HG03378 (cell line): ENCODE measurements at regions not wholly inside any gene's neighbourhood (a gene's known extent, or its start where the extent isn't known, plus 50 kb on each side); places are given as distances from the start of the nearest gene placed in this dataset.

Experiments
- ATAC-seq: cut with Tn5 transposase; IDR thresholded peaks from one replicate; pipeline ENCODE4 v1.9.1; 2021; ENCODE audit warnings: mild to moderate bottlenecking, moderate library complexity; ENCODE audit not compliant: unreplicated experiment

DNA sequence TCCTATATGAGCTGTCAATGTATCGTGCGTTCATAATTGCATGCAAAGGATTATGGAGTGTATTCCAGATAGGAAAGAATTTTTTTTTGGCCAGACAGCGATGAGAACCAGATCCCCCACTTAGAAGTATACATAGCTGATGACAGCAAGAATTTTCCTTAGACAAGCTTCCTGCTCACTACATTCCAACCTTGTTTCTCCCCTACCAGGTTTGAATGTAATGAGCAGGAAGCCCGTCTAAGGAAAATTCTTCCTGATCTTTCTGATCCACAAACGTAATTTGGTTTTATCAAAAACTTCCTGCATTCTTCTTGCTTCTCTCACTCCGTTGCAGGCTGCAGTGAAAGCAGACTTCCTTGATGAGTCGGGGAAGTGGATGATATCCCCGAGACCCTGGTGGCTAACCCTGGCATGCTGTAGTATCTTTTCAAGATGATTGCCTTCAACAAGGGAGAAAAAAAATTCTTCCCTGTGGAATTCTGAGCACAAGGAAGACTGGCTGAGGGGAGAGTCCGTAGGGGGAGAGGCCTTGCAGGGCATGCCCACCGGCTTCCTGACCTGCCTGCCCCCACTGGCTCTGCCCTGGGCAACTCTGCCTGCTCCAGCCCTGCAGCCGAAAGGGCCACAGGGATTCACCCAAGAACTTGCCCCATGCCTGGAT, 243.1 kb downstream of the TLE3 start:
- no peak for ATAC-seq

DNA sequence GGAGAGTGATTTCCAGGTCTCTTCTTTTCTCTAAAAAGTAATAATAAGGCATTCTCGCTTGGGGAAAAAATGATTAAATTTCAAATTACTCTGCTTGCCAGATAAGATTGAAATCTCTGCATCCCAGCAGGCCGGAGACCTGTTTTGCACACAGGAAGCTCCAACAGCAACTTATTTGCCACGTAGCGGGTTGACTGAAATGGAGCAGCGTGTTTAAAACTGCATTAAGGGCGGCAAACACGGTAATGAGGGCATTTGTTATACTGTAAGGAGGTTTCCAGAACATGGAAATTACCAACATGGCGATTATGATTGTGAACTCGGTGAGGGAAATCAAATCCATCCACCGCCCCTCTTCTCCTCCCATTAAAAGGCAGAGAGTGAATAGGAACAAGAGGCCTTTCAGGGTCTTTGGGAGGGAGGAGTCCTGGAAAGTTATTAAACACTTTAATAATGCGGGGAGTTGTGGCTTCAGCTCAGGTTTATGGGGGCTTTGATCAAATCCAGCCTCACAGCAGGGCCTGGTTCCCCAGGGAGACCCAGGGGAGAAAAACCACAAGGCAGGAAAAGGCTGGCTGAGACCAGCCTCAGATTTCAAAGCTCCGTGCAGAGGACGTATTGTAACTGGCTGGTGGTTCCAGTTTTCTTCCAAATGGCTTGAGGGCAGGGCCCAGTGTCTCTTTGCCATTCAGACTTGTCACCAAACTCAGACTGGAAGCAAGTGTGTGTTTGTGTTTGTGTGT, 242.3 kb downstream of the TLE3 start:
- ATAC-seq, result no peak

- no peak for ATAC-seq
These were observed 240.5 kb downstream of the TLE3 start for GRCh38 chr15:69857250-69857649.

DNA sequence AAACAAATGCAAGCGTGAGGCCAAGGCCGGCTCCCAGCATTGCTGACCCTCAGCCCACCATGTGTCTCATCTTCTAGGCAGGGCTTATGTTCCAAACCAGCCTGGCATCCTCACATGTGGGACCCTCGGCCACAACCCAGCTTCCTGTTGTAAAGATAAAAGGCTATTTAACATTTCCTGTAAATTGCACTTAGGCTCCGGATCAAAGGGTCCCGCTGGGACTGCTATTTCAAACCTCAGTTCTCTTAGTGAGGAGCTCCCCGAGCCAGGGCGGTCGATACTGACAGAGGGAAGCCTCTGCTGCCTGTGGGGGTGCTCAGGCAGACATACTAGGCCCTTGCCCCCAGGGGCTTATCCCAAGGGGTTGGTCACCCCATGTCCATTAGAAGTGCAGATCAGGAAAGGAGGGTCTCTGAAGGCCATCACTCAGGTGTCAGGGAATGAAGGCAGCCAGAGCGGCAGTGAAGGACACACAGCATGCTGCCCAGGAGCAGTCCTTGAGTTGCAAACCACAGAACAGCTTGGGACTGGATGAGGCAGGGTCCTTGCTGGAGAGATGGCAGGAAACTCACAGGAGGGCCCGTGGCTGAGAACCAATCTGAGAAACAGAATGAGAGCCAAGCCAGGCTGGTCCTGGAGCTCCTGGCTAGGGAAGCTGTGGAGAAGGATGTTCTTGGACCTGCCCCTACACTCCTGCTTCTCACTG, 239.9 kb downstream of the TLE3 start:
- no peak for ATAC-seq

DNA sequence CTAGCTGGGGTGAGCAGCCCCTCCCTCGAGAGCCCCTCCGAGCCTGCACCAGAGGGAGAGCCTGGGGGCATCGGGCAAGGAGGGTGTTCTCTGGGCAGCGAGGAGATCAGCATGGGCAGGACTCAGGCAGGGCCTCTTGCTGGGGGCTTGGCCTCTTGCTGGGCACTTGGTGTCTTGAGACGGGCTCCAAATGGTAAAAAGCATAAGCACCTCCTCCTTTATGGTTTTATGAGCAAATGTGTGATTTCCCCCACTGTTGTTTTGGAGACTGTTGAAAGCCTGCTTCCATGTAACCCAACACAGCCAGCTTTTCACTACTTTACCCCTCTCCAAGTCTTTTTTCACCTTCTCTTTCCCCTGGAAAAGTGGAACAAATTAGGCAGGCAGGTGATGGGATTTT, 239.3 kb downstream of the TLE3 start:
- no peak for ATAC-seq

DNA sequence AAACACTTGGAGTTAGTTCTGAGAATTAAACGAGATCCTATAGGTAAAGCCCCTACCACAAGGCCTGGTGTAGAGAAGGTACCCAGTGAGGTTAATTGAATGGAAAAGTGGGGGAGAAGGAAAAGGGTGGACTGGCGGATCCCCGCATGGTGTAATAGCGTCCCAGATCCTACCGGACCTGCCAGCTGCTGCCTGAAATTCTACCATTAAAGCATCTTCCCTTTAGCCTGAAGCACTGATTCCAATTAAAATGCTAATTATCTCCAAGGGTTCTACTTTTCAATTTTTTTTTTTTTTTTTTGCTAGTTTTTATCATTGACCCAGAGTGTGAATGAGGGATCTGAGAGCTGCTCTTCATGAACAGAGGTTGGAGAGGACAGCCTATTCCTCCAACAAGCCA, 237.9 kb downstream of the TLE3 start:
- no peak for ATAC-seq

GRCh38 chr15:69860321-69860720, 237.4 kb downstream of the TLE3 start:
- no peak for ATAC-seq

- ATAC-seq, result no peak
These were observed 236.8 kb downstream of the TLE3 start for GRCh38 chr15:69860921-69861320.

DNA sequence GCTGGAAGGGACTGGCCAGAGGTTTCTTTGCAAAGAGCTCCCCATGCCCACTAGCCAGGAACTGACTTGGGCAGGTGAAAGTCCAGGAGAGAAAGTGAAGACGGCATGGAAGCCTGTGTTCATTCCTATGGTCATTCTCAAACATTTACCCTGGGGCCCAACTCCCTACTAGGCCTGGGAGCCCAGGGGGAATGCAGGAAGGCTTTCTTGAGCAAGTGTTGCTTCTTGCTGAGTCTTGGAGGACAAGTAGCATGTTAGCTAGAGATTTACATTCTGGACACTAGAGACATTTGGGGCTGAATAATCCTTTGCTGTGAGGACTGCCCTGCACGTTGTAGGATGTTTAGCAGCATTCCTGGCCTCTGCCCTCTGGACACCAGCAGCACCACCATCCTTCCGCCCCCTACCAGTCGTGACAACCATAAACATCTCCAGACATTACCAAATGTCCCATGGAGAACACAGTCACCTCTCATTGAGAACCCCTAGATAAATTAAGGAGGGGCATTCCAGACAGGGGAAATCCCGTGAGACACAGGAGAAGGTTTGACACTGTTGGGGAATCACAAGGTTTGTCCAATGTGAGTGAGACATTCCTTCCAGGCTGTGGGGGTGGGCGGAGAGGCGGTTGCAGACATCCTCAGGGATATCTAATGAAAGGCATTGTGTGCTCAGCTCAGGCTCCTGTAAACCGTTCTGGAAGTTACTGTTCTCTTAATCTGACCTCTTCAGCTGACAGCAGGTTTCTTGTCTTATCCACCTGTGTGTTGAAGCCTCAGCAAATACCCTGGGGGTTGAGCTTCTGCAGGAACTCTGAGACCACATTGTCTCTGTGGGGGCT, 236.2 kb downstream of the TLE3 start:
- ATAC-seq, result no peak

DNA sequence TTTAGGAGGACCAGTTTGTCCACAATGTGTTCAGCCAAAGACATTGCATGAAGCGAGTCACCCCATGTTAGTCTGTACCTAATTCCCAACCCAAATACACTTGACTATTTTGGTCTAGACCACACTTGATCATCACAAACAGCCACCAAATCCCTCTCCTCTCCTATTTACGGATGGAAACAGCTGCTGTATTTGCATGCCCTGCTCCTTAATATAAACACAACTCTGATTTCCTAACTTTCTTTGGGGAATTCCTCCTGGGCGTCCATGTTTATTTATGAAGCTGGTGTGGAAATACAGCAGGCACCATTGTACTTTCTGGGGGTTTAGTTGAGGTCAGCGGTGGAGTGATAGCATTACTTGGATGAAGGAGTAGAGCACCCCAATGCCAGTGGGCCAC, 235.2 kb downstream of the TLE3 start:
- no peak for ATAC-seq

- ATAC-seq, result no peak
These were observed 234.3 kb downstream of the TLE3 start for GRCh38 chr15:69863446-69863845.

- ATAC-seq, result no peak
These were observed 232.3 kb downstream of the TLE3 start for GRCh38 chr15:69865369-69865768.

GRCh38 chr15:69868756-69869155, 229.0 kb downstream of the TLE3 start:
- no peak for ATAC-seq

- no peak for ATAC-seq
These were observed 228.4 kb downstream of the TLE3 start for GRCh38 chr15:69869291-69869690.

DNA sequence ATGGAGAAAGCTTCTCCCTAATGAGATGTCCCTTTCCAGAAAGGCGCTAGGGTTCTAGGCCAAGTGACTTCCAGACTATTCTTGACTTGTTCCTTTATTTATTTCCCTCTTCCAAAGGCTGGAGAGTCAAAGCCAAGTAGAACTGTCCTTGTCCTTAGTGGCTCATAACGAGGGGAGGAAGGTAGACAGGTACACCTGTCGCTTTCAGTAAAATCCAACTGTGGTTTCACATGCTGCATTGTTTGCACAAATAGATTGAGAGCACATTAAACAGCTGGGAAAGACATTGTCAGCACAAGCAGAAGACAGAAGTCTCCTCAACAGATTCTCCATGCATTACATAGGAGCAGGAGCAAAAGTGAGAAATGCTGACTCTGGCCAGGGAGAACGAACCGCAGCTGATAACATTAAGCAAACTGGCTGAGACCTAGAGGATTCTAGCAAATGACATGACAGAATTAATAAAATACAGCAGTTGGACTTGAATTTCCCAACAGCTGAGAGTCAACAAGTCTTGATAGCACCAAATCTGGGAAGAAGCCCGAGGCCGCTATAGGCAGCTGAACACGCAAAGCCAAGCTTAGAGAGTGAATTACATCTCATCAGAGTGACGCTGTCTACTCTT, 227.7 kb downstream of the TLE3 start:
- ATAC-seq, result no peak

DNA sequence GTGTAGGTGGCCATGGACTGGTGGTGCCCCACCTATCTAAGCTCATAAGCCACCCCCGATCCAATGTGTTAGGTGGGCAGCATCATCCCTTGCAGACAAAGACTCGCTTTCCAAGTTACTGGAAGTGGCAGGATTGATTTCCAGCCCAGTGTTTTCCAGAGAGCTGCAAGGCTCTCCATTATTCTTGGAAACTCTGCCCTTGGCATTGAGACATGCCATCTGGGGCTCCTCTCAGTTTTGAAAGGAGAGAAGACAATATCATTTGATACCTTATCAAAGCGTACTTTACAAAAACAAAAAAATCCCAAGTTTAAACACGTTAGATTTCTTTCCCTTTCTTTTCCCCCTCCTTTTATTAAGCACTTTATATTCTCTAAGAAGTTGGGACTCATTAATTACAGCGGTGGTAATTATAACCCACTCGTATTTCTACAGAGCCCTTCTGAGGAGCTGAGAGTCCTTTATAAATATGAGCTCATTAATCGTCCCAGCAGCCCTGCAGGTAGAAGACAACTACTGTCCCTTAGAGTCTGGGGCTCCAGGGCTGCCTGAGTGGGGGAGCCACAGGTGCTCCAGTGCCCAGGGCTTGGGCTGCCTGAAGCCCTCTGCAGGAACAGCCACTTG, 226.1 kb downstream of the TLE3 start:
- ATAC-seq, result no peak

- no peak for ATAC-seq
These were observed 223.9 kb downstream of the TLE3 start for GRCh38 chr15:69873807-69874206.

DNA sequence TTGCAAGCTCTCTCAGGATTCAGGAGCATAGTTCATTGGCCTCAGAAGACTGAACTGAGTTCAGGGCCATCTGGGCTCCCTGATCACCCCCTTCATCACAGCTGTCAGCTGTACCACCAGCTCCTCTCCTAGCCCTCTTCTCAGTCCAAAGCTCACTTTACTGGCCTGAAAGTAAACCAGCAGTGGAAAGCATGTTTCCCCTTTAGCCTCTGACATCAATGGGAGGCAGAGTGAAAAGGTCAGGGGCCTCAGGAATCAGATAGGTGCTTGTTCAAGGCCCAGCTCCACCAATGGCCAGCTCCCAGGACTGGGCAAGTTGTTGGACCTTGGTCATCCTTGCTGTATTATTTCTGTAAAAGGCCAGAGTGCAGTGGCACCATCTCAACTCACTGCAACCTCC, 223.4 kb downstream of the TLE3 start:
- no peak for ATAC-seq

- ATAC-seq, result no peak
These were observed 221.4 kb downstream of the TLE3 start for GRCh38 chr15:69876064-69876940.
